SK-N-SH treated with all-trans-retinoic acid at 6 μM for 48 hours (cell line): ENCODE measurements at regions not wholly inside any gene's neighbourhood (a gene's known extent, or its start where the extent isn't known, plus 50 kb on each side); places are given as distances from the start of the nearest gene placed in this dataset.

Experiments used
- ATAC-seq: fragments of 200-7000 bp; cut with Tn5 transposase; 3 replicates; pipeline ENCODE4 v1.9.1; 2020; ENCODE audit warnings: mild to moderate bottlenecking, moderate library complexity
- ARNTL ChIP-seq: fragments of 450-650 bp; formaldehyde crosslinking; IDR thresholded peaks from 2 replicates; pipeline ENCODE4 v1.5.0; 2020; ENCODE audit warnings: low read depth, mild to moderate bottlenecking, moderate library complexity, borderline replicate concordance
- BACH2 ChIP-seq: fragments of 250-450 bp; sonication (Bioruptor Pico); IDR thresholded peaks from 2 replicates; pipeline ENCODE4 v1.9.0; 2021; ENCODE audit warnings: mild to moderate bottlenecking, borderline replicate concordance
- GLIS3 ChIP-seq: fragments of 250-450 bp; sonication (Bioruptor Pico); IDR thresholded peaks from 2 replicates; pipeline ENCODE4 v1.5.0; 2020; ENCODE audit warnings: mild to moderate bottlenecking, moderate library complexity
- ISL1 ChIP-seq: fragments of 250-450 bp; sonication (Bioruptor Pico); IDR thresholded peaks from 2 replicates; pipeline ENCODE4 v2.1.2; 2022; ENCODE audit warnings: mild to moderate bottlenecking, moderate library complexity
- PPARA ChIP-seq: fragments of 250-450 bp; sonication (Bioruptor Pico); IDR thresholded peaks from 2 replicates; pipeline ENCODE4 v1.5.0; 2020; ENCODE audit warnings: mild to moderate bottlenecking, borderline replicate concordance
- SNAI2 ChIP-seq: fragments of 250-450 bp; sonication (Bioruptor Pico); IDR thresholded peaks from 2 replicates; pipeline ENCODE4 v1.5.0; 2020; ENCODE audit warnings: mild to moderate bottlenecking, moderate library complexity
- TCF4 ChIP-seq: fragments of 250-450 bp; sonication (Bioruptor Pico); IDR thresholded peaks from 2 replicates; pipeline ENCODE4 v1.8.0; 2021; ENCODE audit warnings: mild to moderate bottlenecking, moderate library complexity, borderline replicate concordance
- TOX ChIP-seq: fragments of 250-450 bp; sonication (Bioruptor Pico); IDR thresholded peaks from 2 replicates; pipeline ENCODE4 v1.8.0; 2021; ENCODE audit warnings: mild to moderate bottlenecking, moderate library complexity, borderline replicate concordance
- ZC3H10 ChIP-seq: fragments of 250-450 bp; sonication (Bioruptor Pico); IDR thresholded peaks from 2 replicates; pipeline ENCODE4 v1.5.1; 2021; ENCODE audit warnings: mild to moderate bottlenecking, moderate library complexity
- ZFP3 ChIP-seq: fragments of 250-450 bp; sonication (Bioruptor Pico); IDR thresholded peaks from 2 replicates; pipeline ENCODE4 v1.5.0; 2020; ENCODE audit warnings: mild to moderate bottlenecking, moderate library complexity
- ZFP30 ChIP-seq: fragments of 450-650 bp; formaldehyde crosslinking; IDR thresholded peaks from 2 replicates; pipeline ENCODE4 v1.5.0; 2022; ENCODE audit warnings: mild to moderate bottlenecking, moderate library complexity
- ZNF565 ChIP-seq: fragments of 450-650 bp; formaldehyde crosslinking; conservative IDR thresholded peaks from 2 replicates; pipeline ENCODE4 v1.5.0; 2020; ENCODE audit warnings: low read depth, mild to moderate bottlenecking, moderate library complexity
- ZNF70 ChIP-seq: fragments of 450-650 bp; formaldehyde crosslinking; IDR thresholded peaks from 2 replicates; pipeline ENCODE4 v1.5.0; 2020; ENCODE audit warnings: mild to moderate bottlenecking, moderate library complexity
- ZNF8 ChIP-seq: fragments of 450-650 bp; formaldehyde crosslinking; IDR thresholded peaks from 2 replicates; pipeline ENCODE4 v1.5.0; 2020; ENCODE audit warnings: mild to moderate bottlenecking, moderate library complexity
- TF ChIP-seq, protein P1 (sequence below): fragments of 250-450 bp; sonication (Bioruptor Pico); IDR thresholded peaks from 2 replicates; pipeline ENCODE4 v1.5.1; 2021; ENCODE audit warnings: mild to moderate bottlenecking, moderate library complexity
- TF ChIP-seq, protein P2 (sequence below): fragments of 250-450 bp; sonication (Bioruptor Pico); IDR thresholded peaks from 2 replicates; pipeline ENCODE4 v1.5.1; 2020; ENCODE audit warnings: low read depth, mild to moderate bottlenecking, moderate library complexity
- TF ChIP-seq, protein P3 (sequence below): fragments of 250-450 bp; sonication (Bioruptor Pico); IDR thresholded peaks from 2 replicates; pipeline ENCODE4 v1.8.0; 2021; ENCODE audit warnings: low read depth, mild to moderate bottlenecking, moderate library complexity, borderline replicate concordance
- TF ChIP-seq, protein P4 (sequence below): fragments of 250-450 bp; sonication (Bioruptor Pico); IDR thresholded peaks from 2 replicates; pipeline ENCODE4 v1.8.0; 2020; ENCODE audit warnings: mild to moderate bottlenecking, moderate library complexity, borderline replicate concordance
- TF ChIP-seq, protein P5 (sequence below): fragments of 250-450 bp; sonication (Bioruptor Pico); IDR thresholded peaks from 2 replicates; pipeline ENCODE4 v1.5.0; 2020; ENCODE audit warnings: mild to moderate bottlenecking, moderate library complexity

DNA sequence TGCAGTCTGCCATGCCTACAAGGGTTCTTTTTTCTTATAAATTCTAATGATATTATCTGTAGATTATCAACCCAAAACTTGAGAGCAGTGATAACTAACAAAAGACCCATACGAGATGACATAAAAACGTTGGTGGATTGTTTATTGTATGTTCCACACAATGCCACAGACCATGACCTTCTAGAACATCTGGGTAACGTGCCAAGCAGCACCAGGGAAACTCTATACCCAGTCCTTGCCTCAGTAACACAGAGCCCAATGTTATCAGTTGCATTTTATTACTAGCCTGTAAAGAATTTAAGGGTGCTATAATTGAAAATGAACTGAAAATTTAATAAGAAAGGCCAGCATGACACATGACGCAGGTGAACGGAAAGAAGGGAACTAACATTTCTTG lies 99.1 kb upstream of the UGP2 start:
- TF ChIP-seq ZFP3 (no peak), ZC3H10 (CRISPR knock-in tag) (no peak), ZNF8 (CRISPR knock-in tag) (no peak), ZNF70 (CRISPR knock-in tag) (no peak), SNAI2 (CRISPR knock-in tag) (no peak), TOX (CRISPR knock-in tag) (no peak), BACH2 (CRISPR knock-in tag) (no peak), GLIS3 (CRISPR knock-in tag) (no peak), PPARA (no peak), ZFP30 (CRISPR knock-in tag) (no peak), ZNF565 (CRISPR knock-in tag) (no peak), ISL1 (CRISPR knock-in tag) (no peak)
- TF ChIP-seq, protein P1, sequence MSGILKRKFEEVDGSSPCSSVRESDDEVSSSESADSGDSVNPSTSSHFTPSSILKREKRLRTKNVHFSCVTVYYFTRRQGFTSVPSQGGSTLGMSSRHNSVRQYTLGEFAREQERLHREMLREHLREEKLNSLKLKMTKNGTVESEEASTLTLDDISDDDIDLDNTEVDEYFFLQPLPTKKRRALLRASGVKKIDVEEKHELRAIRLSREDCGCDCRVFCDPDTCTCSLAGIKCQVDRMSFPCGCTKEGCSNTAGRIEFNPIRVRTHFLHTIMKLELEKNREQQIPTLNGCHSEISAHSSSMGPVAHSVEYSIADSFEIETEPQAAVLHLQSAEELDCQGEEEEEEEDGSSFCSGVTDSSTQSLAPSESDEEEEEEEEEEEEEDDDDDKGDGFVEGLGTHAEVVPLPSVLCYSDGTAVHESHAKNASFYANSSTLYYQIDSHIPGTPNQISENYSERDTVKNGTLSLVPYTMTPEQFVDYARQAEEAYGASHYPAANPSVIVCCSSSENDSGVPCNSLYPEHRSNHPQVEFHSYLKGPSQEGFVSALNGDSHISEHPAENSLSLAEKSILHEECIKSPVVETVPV (CRISPR knock-in tag), result no peak
- TF ChIP-seq, protein P2, sequence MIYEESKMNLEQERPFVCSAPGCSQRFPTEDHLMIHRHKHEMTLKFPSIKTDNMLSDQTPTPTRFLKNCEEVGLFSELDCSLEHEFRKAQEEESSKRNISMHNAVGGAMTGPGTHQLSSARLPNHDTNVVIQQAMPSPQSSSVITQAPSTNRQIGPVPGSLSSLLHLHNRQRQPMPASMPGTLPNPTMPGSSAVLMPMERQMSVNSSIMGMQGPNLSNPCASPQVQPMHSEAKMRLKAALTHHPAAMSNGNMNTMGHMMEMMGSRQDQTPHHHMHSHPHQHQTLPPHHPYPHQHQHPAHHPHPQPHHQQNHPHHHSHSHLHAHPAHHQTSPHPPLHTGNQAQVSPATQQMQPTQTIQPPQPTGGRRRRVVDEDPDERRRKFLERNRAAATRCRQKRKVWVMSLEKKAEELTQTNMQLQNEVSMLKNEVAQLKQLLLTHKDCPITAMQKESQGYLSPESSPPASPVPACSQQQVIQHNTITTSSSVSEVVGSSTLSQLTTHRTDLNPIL (CRISPR knock-in tag), result no peak
- TF ChIP-seq, protein P3, sequence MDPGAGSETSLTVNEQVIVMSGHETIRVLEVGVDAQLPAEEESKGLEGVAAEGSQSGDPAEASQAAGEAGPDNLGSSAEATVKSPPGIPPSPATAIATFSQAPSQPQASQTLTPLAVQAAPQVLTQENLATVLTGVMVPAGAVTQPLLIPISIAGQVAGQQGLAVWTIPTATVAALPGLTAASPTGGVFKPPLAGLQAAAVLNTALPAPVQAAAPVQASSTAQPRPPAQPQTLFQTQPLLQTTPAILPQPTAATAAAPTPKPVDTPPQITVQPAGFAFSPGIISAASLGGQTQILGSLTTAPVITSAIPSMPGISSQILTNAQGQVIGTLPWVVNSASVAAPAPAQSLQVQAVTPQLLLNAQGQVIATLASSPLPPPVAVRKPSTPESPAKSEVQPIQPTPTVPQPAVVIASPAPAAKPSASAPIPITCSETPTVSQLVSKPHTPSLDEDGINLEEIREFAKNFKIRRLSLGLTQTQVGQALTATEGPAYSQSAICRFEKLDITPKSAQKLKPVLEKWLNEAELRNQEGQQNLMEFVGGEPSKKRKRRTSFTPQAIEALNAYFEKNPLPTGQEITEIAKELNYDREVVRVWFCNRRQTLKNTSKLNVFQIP (CRISPR knock-in tag), result no peak
- TF ChIP-seq, protein P4, sequence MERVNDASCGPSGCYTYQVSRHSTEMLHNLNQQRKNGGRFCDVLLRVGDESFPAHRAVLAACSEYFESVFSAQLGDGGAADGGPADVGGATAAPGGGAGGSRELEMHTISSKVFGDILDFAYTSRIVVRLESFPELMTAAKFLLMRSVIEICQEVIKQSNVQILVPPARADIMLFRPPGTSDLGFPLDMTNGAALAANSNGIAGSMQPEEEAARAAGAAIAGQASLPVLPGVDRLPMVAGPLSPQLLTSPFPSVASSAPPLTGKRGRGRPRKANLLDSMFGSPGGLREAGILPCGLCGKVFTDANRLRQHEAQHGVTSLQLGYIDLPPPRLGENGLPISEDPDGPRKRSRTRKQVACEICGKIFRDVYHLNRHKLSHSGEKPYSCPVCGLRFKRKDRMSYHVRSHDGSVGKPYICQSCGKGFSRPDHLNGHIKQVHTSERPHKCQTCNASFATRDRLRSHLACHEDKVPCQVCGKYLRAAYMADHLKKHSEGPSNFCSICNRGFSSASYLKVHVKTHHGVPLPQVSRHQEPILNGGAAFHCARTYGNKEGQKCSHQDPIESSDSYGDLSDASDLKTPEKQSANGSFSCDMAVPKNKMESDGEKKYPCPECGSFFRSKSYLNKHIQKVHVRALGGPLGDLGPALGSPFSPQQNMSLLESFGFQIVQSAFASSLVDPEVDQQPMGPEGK (CRISPR knock-in tag), result no peak
- no peak for ATAC-seq

DNA sequence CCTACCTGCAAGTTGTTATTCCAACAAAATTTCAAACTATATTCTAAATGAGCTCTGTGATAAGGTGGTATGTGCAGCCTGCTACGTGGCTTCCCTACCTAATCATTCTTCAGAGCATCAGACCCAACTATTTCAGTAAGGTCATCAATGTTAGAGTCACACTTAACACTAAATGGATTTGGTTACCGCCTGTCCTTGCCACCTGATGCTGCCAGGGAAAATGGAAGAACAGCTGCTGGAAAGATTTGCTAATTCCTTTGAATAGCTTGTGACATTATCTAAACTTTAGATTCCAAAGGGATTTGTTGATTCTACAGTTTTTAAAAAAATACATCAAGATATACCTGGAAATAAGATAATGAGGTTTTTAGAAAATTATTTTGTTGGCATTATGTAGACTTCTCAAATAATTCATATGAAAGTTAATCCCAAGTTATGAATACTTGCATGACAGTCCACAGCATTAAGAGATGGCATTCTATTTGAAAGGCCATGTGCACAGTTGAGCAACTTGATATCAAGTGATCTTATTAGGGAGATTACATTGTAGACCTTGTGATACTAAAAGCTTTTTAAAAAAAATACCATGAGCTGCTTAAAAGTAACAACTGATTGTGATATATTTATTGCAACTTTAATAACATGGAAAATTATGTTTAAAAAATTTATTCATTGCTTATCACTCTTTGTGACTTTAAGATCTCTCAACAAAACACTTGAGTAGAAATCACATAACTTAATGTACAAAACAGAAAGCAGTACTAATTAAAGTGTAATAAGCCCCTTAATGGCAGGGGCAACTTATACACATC lies 98.3 kb upstream of the UGP2 start:
- ATAC-seq, result peak; percentile 63
- 0 out of 2 replicates have a peak, but pooled peaks have one; percentile 61 for TF ChIP-seq TCF4
- TF ChIP-seq ISL1 (CRISPR knock-in tag), result peak; percentile 99
- TF ChIP-seq, protein P5, sequence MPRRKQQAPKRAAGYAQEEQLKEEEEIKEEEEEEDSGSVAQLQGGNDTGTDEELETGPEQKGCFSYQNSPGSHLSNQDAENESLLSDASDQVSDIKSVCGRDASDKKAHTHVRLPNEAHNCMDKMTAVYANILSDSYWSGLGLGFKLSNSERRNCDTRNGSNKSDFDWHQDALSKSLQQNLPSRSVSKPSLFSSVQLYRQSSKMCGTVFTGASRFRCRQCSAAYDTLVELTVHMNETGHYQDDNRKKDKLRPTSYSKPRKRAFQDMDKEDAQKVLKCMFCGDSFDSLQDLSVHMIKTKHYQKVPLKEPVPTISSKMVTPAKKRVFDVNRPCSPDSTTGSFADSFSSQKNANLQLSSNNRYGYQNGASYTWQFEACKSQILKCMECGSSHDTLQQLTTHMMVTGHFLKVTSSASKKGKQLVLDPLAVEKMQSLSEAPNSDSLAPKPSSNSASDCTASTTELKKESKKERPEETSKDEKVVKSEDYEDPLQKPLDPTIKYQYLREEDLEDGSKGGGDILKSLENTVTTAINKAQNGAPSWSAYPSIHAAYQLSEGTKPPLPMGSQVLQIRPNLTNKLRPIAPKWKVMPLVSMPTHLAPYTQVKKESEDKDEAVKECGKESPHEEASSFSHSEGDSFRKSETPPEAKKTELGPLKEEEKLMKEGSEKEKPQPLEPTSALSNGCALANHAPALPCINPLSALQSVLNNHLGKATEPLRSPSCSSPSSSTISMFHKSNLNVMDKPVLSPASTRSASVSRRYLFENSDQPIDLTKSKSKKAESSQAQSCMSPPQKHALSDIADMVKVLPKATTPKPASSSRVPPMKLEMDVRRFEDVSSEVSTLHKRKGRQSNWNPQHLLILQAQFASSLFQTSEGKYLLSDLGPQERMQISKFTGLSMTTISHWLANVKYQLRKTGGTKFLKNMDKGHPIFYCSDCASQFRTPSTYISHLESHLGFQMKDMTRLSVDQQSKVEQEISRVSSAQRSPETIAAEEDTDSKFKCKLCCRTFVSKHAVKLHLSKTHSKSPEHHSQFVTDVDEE, result peak; percentile 34
- TF ChIP-seq, protein P1 (CRISPR knock-in tag), result 0 out of 2 replicates have a peak, but pooled peaks have one; percentile 54
- no peak for TF ChIP-seq ARNTL (CRISPR knock-in tag)
